GM21360 (cell line): ENCODE measurements at regions not wholly inside any gene's neighbourhood (a gene's known extent, or its start where the extent isn't known, plus 50 kb on each side); places are given as distances from the start of the nearest gene placed in this dataset.

Source experiments
- ATAC-seq: cut with Tn5 transposase; IDR thresholded peaks from one replicate; pipeline ENCODE4 v1.9.1; 2021; ENCODE audit warnings: mild to moderate bottlenecking, moderate library complexity; ENCODE audit not compliant: unreplicated experiment

GRCh38 chr1:187234706-187235105, 406.0 kb downstream of the PLA2G4A start:
- ATAC-seq: no peak

- ATAC-seq: no peak
Observed at GRCh38 chr1:187236199-187236598, 407.4 kb downstream of the PLA2G4A start.

GRCh38 chr1:187236676-187237075, 407.9 kb downstream of the PLA2G4A start:
- ATAC-seq: no peak

- no peak for ATAC-seq
Observed at GRCh38 chr1:187237542-187237941, 408.8 kb downstream of the PLA2G4A start.

GRCh38 chr1:187241971-187242370, 413.2 kb downstream of the PLA2G4A start:
- ATAC-seq: no peak

GRCh38 chr1:187244623-187245022, 415.9 kb downstream of the PLA2G4A start:
- ATAC-seq: no peak

- no peak for ATAC-seq
Observed at GRCh38 chr1:187245201-187245600, 416.5 kb downstream of the PLA2G4A start.

- ATAC-seq: no peak
Observed at GRCh38 chr1:187249196-187249595, 420.4 kb downstream of the PLA2G4A start.

GRCh38 chr1:187252923-187253322, 424.2 kb downstream of the PLA2G4A start:
- ATAC-seq: no peak

- no peak for ATAC-seq
Observed at GRCh38 chr1:187257476-187257875, 428.7 kb downstream of the PLA2G4A start.

GRCh38 chr1:187261637-187262036, 432.9 kb downstream of the PLA2G4A start:
- ATAC-seq: no peak

- ATAC-seq: no peak
Observed at GRCh38 chr1:187262731-187263130, 434.0 kb downstream of the PLA2G4A start.

- ATAC-seq: no peak
Observed at GRCh38 chr1:187264995-187265602, 436.4 kb downstream of the PLA2G4A start.

- ATAC-seq: no peak
Observed at GRCh38 chr1:187266051-187266450, 437.3 kb downstream of the PLA2G4A start.

- ATAC-seq: no peak
Observed at GRCh38 chr1:187267827-187268226, 439.1 kb downstream of the PLA2G4A start.

- no peak for ATAC-seq
Observed at GRCh38 chr1:187270256-187270655, 441.5 kb downstream of the PLA2G4A start.

GRCh38 chr1:187275346-187275745, 446.6 kb downstream of the PLA2G4A start:
- ATAC-seq: no peak

GRCh38 chr1:187275985-187276575, 447.3 kb downstream of the PLA2G4A start:
- ATAC-seq: no peak

GRCh38 chr1:187276677-187277076, 447.9 kb downstream of the PLA2G4A start:
- no peak for ATAC-seq

GRCh38 chr1:187280031-187280430, 451.3 kb downstream of the PLA2G4A start:
- no peak for ATAC-seq

GRCh38 chr1:187281085-187281484, 452.3 kb downstream of the PLA2G4A start:
- no peak for ATAC-seq

GRCh38 chr1:187283984-187284383, 455.2 kb downstream of the PLA2G4A start:
- no peak for ATAC-seq
